OCI-LY7 (cell line): ENCODE measurements at regions not wholly inside any gene's neighbourhood (a gene's known extent, or its start where the extent isn't known, plus 50 kb on each side); places are given as distances from the start of the nearest gene placed in this dataset.

Source experiments
- CTCF ChIP-seq: fragments of 200-600 bp; sonication (generic); conservative IDR thresholded peaks from 2 replicates; pipeline ENCODE4 v1.5.1; 2014; ENCODE audit warnings: mild to moderate bottlenecking, antibody characterized with exemption, low read length, moderate library complexity, mixed read lengths
- EZH2phosphoT487 ChIP-seq: fragments of 200-600 bp; sonication (generic); IDR thresholded peaks from 2 replicates; pipeline ENCODE4 v1.6.1; 2018; ENCODE audit warnings: low read depth, borderline replicate concordance, mild to moderate bottlenecking, mixed run types, antibody characterized with exemption, low read length, moderate library complexity, mixed read lengths

GRCh38 chr4:26099967-26100366, 185.9 kb downstream of the SMIM20 start:
- no peak for TF ChIP-seq CTCF
- no peak for TF ChIP-seq EZH2phosphoT487
